H54 (cell line): ENCODE measurements at regions not wholly inside any gene's neighbourhood (a gene's known extent, or its start where the extent isn't known, plus 50 kb on each side); places are given as distances from the start of the nearest gene placed in this dataset.
"Not testable (repeated sequence)": the region's sequence is repeated elsewhere in the genome, so short reads cannot be mapped to it uniquely, and the experiment has no call there.

Source experiments
- DNase-seq: peaks from one replicate; pipeline ENCODE4 v3.0.0; 2011; ENCODE audit warnings: low spot score, mixed read lengths; ENCODE audit not compliant: insufficient read length
- FAIRE-seq: peaks from 3 replicates; lab custom pipeline; 2011; peaks lifted over from hg19 to GRCh38; lab: Jason Lieb, UNC
- POLR2A ChIP-seq: IDR thresholded peaks from 2 replicates; pipeline ENCODE4 v1.6.1; 2011; ENCODE audit warnings: low read depth, mild to moderate bottlenecking, low read length

- DNase-seq (no peak), FAIRE-seq (no peak)
- no peak for TF ChIP-seq POLR2A
These were observed 157.5 kb downstream of the NKX6-1 start for GRCh38 chr4:84341559-84341958.

GRCh38 chr4:84338367-84338766 is 160.7 kb downstream of the NKX6-1 start:
- TF ChIP-seq POLR2A = 0 out of 2 replicates have a peak, but pooled peaks have one; percentile 11
- FAIRE-seq (no peak), DNase-seq (no peak)

- DNase-seq (no peak), FAIRE-seq (no peak)
- no peak for TF ChIP-seq POLR2A
These were observed 162.0 kb downstream of the NKX6-1 start for GRCh38 chr4:84336964-84337705.

GRCh38 chr4:84327526-84327925 is 171.6 kb downstream of the NKX6-1 start:
- FAIRE-seq = no peak
- DNase-seq = no peak
- TF ChIP-seq POLR2A = no peak

GRCh38 chr4:84325625-84326024 is 173.5 kb downstream of the NKX6-1 start:
- no peak for FAIRE-seq

GRCh38 chr4:84324303-84325245 is 174.5 kb downstream of the NKX6-1 start:
- no peak for TF ChIP-seq POLR2A
- no peak for FAIRE-seq
- no peak for DNase-seq

More at GRCh38 chr4:84325625-84326024, 173.5 kb downstream of the NKX6-1 start:
- no peak for DNase-seq
- no peak for TF ChIP-seq POLR2A

- no peak for TF ChIP-seq POLR2A
These were observed 180.0 kb downstream of the NKX6-1 start for GRCh38 chr4:84319124-84319523.

GRCh38 chr4:84317513-84317912 is 181.6 kb downstream of the NKX6-1 start:
- FAIRE-seq (no peak), DNase-seq (no peak)
- no peak for TF ChIP-seq POLR2A

More at GRCh38 chr4:84319124-84319523, 180.0 kb downstream of the NKX6-1 start:
- no peak for FAIRE-seq
- no peak for DNase-seq

GRCh38 chr4:84312426-84313012 is 186.6 kb downstream of the NKX6-1 start:
- no peak for TF ChIP-seq POLR2A
- FAIRE-seq (no peak), DNase-seq (no peak)

GRCh38 chr4:84309191-84309590 is 189.9 kb downstream of the NKX6-1 start:
- no peak for TF ChIP-seq POLR2A
- no peak for FAIRE-seq

GRCh38 chr4:84298719-84299254 is 200.3 kb downstream of the NKX6-1 start:
- not testable (repeated sequence) for FAIRE-seq, DNase-seq

More at GRCh38 chr4:84309191-84309590, 189.9 kb downstream of the NKX6-1 start:
- DNase-seq = no peak

GRCh38 chr4:84298023-84298718 is 200.9 kb downstream of the NKX6-1 start:
- no peak for TF ChIP-seq POLR2A
- DNase-seq = no peak
- FAIRE-seq = no peak

- FAIRE-seq = no peak
- no peak for TF ChIP-seq POLR2A
- DNase-seq = no peak
These were observed 207.1 kb downstream of the NKX6-1 start for GRCh38 chr4:84291969-84292368.

GRCh38 chr4:84286048-84286447 is 213.0 kb downstream of the NKX6-1 start:
- TF ChIP-seq POLR2A = no peak
- no peak for DNase-seq
- FAIRE-seq = no peak
